ENCODE measurements at regions not wholly inside any gene's neighbourhood (a gene's known extent, or its start where the extent isn't known, plus 50 kb on each side); places are given as distances from the start of the nearest gene placed in this dataset.
A peak's percentile ranks its signal among the peaks of the same experiment; 100 is the strongest.

DNA sequence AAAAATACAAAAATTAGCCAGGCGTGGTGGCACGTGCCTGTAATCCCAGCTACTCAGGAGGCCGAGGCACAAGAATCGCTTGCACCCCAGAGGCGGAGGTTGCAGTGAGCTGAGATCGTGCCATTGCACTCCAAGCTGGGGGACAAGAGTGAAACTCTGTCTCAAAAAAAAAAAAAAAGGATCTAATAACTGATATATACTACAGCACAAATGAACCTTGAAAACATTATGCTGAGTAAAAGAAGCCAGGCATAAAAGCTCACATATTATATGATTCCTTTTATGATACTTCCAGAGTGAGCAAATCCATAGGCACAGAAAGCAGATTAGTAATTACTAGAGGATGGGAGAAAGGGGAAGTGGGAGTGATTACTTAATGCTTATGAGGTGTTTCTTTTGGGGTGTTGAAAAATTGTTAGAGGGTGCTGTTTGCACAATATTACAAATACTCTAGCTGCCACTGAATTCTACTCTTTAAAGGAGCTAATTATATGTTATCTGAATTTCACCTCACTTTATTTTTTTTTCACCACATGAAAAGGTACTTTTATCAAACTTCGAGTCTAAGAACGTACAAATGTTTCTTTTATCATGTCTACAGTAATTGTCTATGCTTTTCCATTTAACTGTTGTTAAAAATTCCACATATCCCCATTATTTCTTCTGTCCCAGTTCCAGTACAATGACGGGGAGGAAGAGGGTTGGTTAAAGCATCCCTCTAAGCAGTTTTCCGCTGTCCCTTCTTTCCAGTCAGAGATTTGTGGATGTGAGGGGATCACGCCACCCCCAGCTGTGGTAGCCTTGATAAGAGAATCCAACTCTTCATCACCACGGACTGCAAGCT lies 77.7 kb upstream of the FAM174B start:
- dilution Hi-C loops (cut with MboI; ENCODE audit: extremely low pct_ligation_motif_present, low sequenced_read_pairs) (no loop called here), intact Hi-C loops (cut with micrococcal nuclease) (no loop called here)
- Histone ChIP-seq H3K9ac (replicated peaks; ENCODE audit: extremely low read depth, insufficient read depth, low read length) (no peak overlapping the region), H3K9me3 (replicated peaks; ENCODE audit: control insufficient read depth, insufficient read depth, low read length) (no peaks in the 10 kb centered on the region), H3K9me1 (replicated peaks; ENCODE audit: control insufficient read depth, extremely low read depth, insufficient read depth, low read length) (no peaks in the 10 kb centered on the region), H3K79me2 (ENCODE audit: control insufficient read depth, insufficient read depth, low read length) (no peaks in the 10 kb centered on the region), H4K20me1 (replicated peaks; ENCODE audit: control insufficient read depth, extremely low read depth, insufficient read depth, low read length) (no peaks in the 10 kb centered on the region), H3K27ac (ENCODE audit: insufficient read depth, low read depth, low read length) (no peak overlapping the region), H3K27me3 (ENCODE audit: control insufficient read depth in 2 of 2, insufficient read depth in 2 of 2, low read length in 2 of 2) (no peaks in the 10 kb centered on the region), H3K4me2 (ENCODE audit: insufficient read depth, low read length) (peak overlapping the region; percentile 67), H3K4me1 (ENCODE audit: control insufficient read depth, extremely low read depth, insufficient read depth, low read length) (no peaks in the 10 kb centered on the region), H3K4me3 (replicated peaks in 1 of 3; ENCODE audit: insufficient read depth in 1 of 3, low read depth in 1 of 3, low read length in 3 of 3) (peak overlapping the region in 1 of 3 experiments; percentile 30), H2AFZ (ENCODE audit: low read depth, low read length) (peak overlapping the region; percentile 99), H3K36me3 (ENCODE audit: control insufficient read depth in 2 of 2, extremely low read depth in 1 of 2, insufficient read depth in 2 of 2, low read length in 2 of 2) (no peaks in the 10 kb centered on the region)
- no peak for TF ChIP-seq MYC (IDR thresholded peaks at IDR 0.05; ENCODE audit: low read depth, low read length)
- TF ChIP-seq POLR2AphosphoS5 (IDR thresholded peaks at IDR 0.05; ENCODE audit: insufficient read depth, low read depth, low read length): no peak
- no peak for TF ChIP-seq FOS (IDR thresholded peaks at IDR 0.05; ENCODE audit: borderline replicate concordance, insufficient read depth, low read length)
- TF ChIP-seq, protein P1, sequence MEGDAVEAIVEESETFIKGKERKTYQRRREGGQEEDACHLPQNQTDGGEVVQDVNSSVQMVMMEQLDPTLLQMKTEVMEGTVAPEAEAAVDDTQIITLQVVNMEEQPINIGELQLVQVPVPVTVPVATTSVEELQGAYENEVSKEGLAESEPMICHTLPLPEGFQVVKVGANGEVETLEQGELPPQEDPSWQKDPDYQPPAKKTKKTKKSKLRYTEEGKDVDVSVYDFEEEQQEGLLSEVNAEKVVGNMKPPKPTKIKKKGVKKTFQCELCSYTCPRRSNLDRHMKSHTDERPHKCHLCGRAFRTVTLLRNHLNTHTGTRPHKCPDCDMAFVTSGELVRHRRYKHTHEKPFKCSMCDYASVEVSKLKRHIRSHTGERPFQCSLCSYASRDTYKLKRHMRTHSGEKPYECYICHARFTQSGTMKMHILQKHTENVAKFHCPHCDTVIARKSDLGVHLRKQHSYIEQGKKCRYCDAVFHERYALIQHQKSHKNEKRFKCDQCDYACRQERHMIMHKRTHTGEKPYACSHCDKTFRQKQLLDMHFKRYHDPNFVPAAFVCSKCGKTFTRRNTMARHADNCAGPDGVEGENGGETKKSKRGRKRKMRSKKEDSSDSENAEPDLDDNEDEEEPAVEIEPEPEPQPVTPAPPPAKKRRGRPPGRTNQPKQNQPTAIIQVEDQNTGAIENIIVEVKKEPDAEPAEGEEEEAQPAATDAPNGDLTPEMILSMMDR (IDR thresholded peaks at IDR 0.05; ENCODE audit: extremely low read depth in 1 of 2, insufficient read depth in 1 of 2, low read depth in 1 of 2, low read length in 2 of 2): no peak
- no peak for TF ChIP-seq JUN (IDR thresholded peaks at IDR 0.05; ENCODE audit: borderline replicate concordance, insufficient read depth, insufficient read length, low read depth)
- TF ChIP-seq EZH2 (IDR thresholded peaks at IDR 0.05; ENCODE audit: borderline replicate concordance, low read depth, low read length, severe bottlenecking): no peak
- no peak for TF ChIP-seq GATA2 (IDR thresholded peaks at IDR 0.05; ENCODE audit: insufficient read depth, insufficient read length, low read depth, low read length)
- no peak for TF ChIP-seq POLR2A (IDR thresholded peaks at IDR 0.05; ENCODE audit: low read depth, low read length)
- TF ChIP-seq, protein P2, sequence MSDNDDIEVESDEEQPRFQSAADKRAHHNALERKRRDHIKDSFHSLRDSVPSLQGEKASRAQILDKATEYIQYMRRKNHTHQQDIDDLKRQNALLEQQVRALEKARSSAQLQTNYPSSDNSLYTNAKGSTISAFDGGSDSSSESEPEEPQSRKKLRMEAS (IDR thresholded peaks at IDR 0.05; ENCODE audit: insufficient read depth, insufficient read length): no peak
- FAIRE-seq (peak; percentile 73), DNase-seq (ENCODE audit: low read depth, low spot score) (no peak)
- ChIA-PET POLR2A (no interaction called here), CTCF (interaction anchor here (0.6 to 1.7 kb wide), 2 partner anchors 19 to 329 kb away, joined by 3 to 6 read pairs; no protein-coding TSS in a partner anchor)
- no TSS peak for BruUV-seq (replicated peaks)
